Keratinocyte (primary cell): ENCODE measurements at regions not wholly inside any gene's neighbourhood (a gene's known extent, or its start where the extent isn't known, plus 50 kb on each side); places are given as distances from the start of the nearest gene placed in this dataset.

ENCODE experiments used
- EZH2 ChIP-seq: IDR thresholded peaks from one replicate; pipeline ENCODE4 v1.6.1; 2012; ENCODE audit warnings: inconsistent platforms, mild to moderate bottlenecking, low read length, moderate library complexity
- TF ChIP-seq, protein P1 (sequence below), 3 experiments: IDR thresholded peaks in 1 of 3; conservative IDR thresholded peaks in 1 of 3; optimal IDR thresholded peaks in 1 of 3; 2 replicates in 2 of 3; 3 replicates in 1 of 3; pipeline versions ENCODE3 to v1.5.1; 2011; ENCODE audit warnings: low read length in 3 of 3, mild to moderate bottlenecking in 3 of 3, moderate library complexity in 2 of 3, control low read depth in 1 of 3, inconsistent platforms in 1 of 3; ENCODE audit not compliant: insufficient read depth in 2 of 3; ENCODE audit errors: extremely low read depth in 1 of 3

DNA sequence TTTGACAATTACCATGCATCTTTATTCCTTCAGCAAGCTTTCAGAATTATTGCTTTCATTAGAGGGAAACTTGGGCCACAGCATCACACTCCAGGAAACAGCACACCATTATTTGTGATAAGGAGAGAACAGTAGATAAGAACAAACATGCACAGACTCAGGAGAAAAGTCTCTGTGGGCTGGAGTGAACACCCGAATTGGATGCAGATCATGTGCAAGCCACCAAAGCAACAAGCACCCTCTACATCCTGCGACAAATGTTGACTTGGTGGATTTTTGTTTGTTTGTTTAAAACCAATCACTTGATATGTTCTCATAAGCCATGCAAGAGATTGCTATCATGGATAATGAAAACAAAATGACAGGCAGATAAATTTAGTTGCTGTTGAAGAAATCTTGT, 67.7 kb upstream of the ZFP64 start:
- no peak for TF ChIP-seq EZH2
- TF ChIP-seq, protein P1, sequence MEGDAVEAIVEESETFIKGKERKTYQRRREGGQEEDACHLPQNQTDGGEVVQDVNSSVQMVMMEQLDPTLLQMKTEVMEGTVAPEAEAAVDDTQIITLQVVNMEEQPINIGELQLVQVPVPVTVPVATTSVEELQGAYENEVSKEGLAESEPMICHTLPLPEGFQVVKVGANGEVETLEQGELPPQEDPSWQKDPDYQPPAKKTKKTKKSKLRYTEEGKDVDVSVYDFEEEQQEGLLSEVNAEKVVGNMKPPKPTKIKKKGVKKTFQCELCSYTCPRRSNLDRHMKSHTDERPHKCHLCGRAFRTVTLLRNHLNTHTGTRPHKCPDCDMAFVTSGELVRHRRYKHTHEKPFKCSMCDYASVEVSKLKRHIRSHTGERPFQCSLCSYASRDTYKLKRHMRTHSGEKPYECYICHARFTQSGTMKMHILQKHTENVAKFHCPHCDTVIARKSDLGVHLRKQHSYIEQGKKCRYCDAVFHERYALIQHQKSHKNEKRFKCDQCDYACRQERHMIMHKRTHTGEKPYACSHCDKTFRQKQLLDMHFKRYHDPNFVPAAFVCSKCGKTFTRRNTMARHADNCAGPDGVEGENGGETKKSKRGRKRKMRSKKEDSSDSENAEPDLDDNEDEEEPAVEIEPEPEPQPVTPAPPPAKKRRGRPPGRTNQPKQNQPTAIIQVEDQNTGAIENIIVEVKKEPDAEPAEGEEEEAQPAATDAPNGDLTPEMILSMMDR (optimal IDR thresholded peaks at IDR 0.05 in 1 of 3, IDR thresholded peaks at IDR 0.05 in 1 of 3, conservative IDR thresholded peaks at IDR 0.05 in 1 of 3; ENCODE audit: extremely low read depth in 1 of 3, insufficient read depth in 2 of 3, low read length in 3 of 3), result no peak
